DMS 273 treated with DMSO at 0.1 percent for 48 hours (cell line): ENCODE measurements at regions not wholly inside any gene's neighbourhood (a gene's known extent, or its start where the extent isn't known, plus 50 kb on each side); places are given as distances from the start of the nearest gene placed in this dataset.
"Not testable (repeated sequence)": the region's sequence is repeated elsewhere in the genome, so short reads cannot be mapped to it uniquely, and the experiment has no call there.

Source experiments
- DNase-seq: peaks from one replicate; lab custom pipeline; 2025; lab: John Stamatoyannopoulos, UW

- DNase-seq, result no peak
Measured at GRCh38 chr2:200173691-200174090, 132.8 kb upstream of the SPATS2L start.

GRCh38 chr2:200174433-200175216 lies 131.9 kb upstream of the SPATS2L start:
- DNase-seq, result no peak

- DNase-seq, result peak; percentile 98
Measured at GRCh38 chr2:200177971-200178911, 128.3 kb upstream of the SPATS2L start.

GRCh38 chr2:200179151-200179550 lies 127.3 kb upstream of the SPATS2L start:
- no peak for DNase-seq

- no peak for DNase-seq
Measured at GRCh38 chr2:200180943-200181342, 125.5 kb upstream of the SPATS2L start.

- DNase-seq, result no peak
Measured at GRCh38 chr2:200181755-200182154, 124.7 kb upstream of the SPATS2L start.

GRCh38 chr2:200184748-200185627 lies 121.5 kb upstream of the SPATS2L start:
- DNase-seq, result no peak

GRCh38 chr2:200185628-200186000 lies 120.9 kb upstream of the SPATS2L start:
- no peak for DNase-seq

GRCh38 chr2:200186002-200186401 lies 120.5 kb upstream of the SPATS2L start:
- no peak for DNase-seq

GRCh38 chr2:200188876-200189275 lies 117.6 kb upstream of the SPATS2L start:
- DNase-seq, result no peak

GRCh38 chr2:200189964-200190363 lies 116.5 kb upstream of the SPATS2L start:
- DNase-seq, result no peak

GRCh38 chr2:200193331-200193730 lies 113.2 kb upstream of the SPATS2L start:
- DNase-seq, result no peak

- DNase-seq, result no peak
Measured at GRCh38 chr2:200193791-200194190, 112.7 kb upstream of the SPATS2L start.

GRCh38 chr2:200194746-200195145 lies 111.7 kb upstream of the SPATS2L start:
- DNase-seq, result no peak

GRCh38 chr2:200199005-200199404 lies 107.5 kb upstream of the SPATS2L start:
- no peak for DNase-seq

GRCh38 chr2:200199576-200200263 lies 106.8 kb upstream of the SPATS2L start:
- no peak for DNase-seq

GRCh38 chr2:200201839-200202238 lies 104.7 kb upstream of the SPATS2L start:
- DNase-seq, result not testable (repeated sequence)

GRCh38 chr2:200203381-200203827 lies 103.1 kb upstream of the SPATS2L start:
- DNase-seq, result no peak

- DNase-seq, result no peak
Measured at GRCh38 chr2:200208041-200208440, 98.5 kb upstream of the SPATS2L start.

GRCh38 chr2:200209030-200209429 lies 97.5 kb upstream of the SPATS2L start:
- no peak for DNase-seq

GRCh38 chr2:200211643-200212042 lies 94.8 kb upstream of the SPATS2L start:
- DNase-seq, result no peak
